Upper lobe of left lung (tissue), 6 donors: ENCODE measurements at regions not wholly inside any gene's neighbourhood (a gene's known extent, or its start where the extent isn't known, plus 50 kb on each side); places are given as distances from the start of the nearest gene placed in this dataset.

ENCODE experiments used
- ATAC-seq, 2 donors: fragments of 200-7000 bp; cut with Tn5 transposase; one replicate each; pipeline ENCODE4 v1.9.1; 2022; ENCODE audit warnings: mild to moderate bottlenecking in 2 of 2, moderate library complexity in 2 of 2; ENCODE audit not compliant: low FRiP score in 2 of 2
- DNase-seq, 2 donors: peaks; one replicate each; pipeline ENCODE4 v3.0.0-alpha.2; 2019 to 2020
- H3K27ac ChIP-seq, 4 donors: fragments of 200-600 bp; sonication (generic); one replicate each; pipeline ENCODE4 v1.5.1; 2016 to 2019
- H3K27me3 ChIP-seq, 4 donors: fragments of 200-600 bp; sonication (generic); one replicate each; pipeline ENCODE4 v1.5.1; 2017 to 2019
- H3K36me3 ChIP-seq, 4 donors: fragments of 200-600 bp; sonication (generic); one replicate each; pipeline ENCODE4 v1.5.1; 2016 to 2019
- H3K4me1 ChIP-seq, 4 donors: fragments of 200-600 bp; sonication (generic); one replicate each; pipeline ENCODE4 v1.5.1; 2018 to 2019
- H3K4me3 ChIP-seq, 4 donors: fragments of 200-600 bp; sonication (generic); one replicate each; pipeline ENCODE4 v1.5.1; 2017 to 2019; ENCODE audit warnings: mild to moderate bottlenecking in 2 of 4, moderate library complexity in 1 of 4
- H3K9me3 ChIP-seq, 4 donors: fragments of 200-600 bp; sonication (generic); one replicate each; pipeline ENCODE4 v1.5.1; 2018 to 2019
- EP300 ChIP-seq, 4 donors: sonication (generic); formaldehyde crosslinking; IDR thresholded peaks; one replicate each; pipeline ENCODE4 v1.5.1; 2017; ENCODE audit warnings: antibody characterized with exemption in 4 of 4, control low read depth in 2 of 4
- POLR2A ChIP-seq, 4 donors: fragments of 450-650 bp; IDR thresholded peaks; one replicate each; pipeline ENCODE4 v1.5.1; 2016 to 2017; ENCODE audit warnings: antibody characterized with exemption in 4 of 4, mild to moderate bottlenecking in 2 of 4
- POLR2AphosphoS5 ChIP-seq, 2 donors: sonication (generic); formaldehyde crosslinking; IDR thresholded peaks; one replicate each; pipeline ENCODE4 v1.5.1; 2017; ENCODE audit warnings: antibody characterized with exemption in 2 of 2
- WGBS, 2 donors: methylation state at CpG; one replicate each; pipeline ENCODE4 v1.1.5; 2017 to 2018; 5-methylcytosine and 5-hydroxymethylcytosine counted together
- TF ChIP-seq, protein P1 (sequence below), 6 experiments: fragments of 450-650 bp in 4 of 6; fragments of 200-600 bp in 2 of 6; sonication (generic) in 2 of 6; IDR thresholded peaks; one replicate each; pipeline ENCODE4 v1.5.1; 2016 to 2019; ENCODE audit warnings: antibody characterized with exemption in 6 of 6
- donor health status: DM: no; HTN: no; CAD: no; lungs with moderate emphysema.
- donor health status: DM: no; HTN: yes; CAD: no; lungs with severe emphysema.

GRCh38 chr2:234419726-234420125, 77.2 kb downstream of the ARL4C start:
- Histone ChIP-seq H3K4me3 (no peak overlapping the region), H3K27me3 (no peaks in the 10 kb centered on the region), H3K36me3 (no peaks in the 10 kb centered on the region), H3K27ac (no peak overlapping the region), H3K4me1 (peaks cover 0 to 10% (median 2%) of the 10 kb centered on the region in 4 donors), H3K9me3 (no peaks in the 10 kb centered on the region)
- no peak for ATAC-seq
- TF ChIP-seq POLR2AphosphoS5 (IDR thresholded peaks at IDR 0.05) (no peak), EP300 (IDR thresholded peaks at IDR 0.05) (no peak), POLR2A (IDR thresholded peaks at IDR 0.05) (no peak)
- TF ChIP-seq, protein P1, sequence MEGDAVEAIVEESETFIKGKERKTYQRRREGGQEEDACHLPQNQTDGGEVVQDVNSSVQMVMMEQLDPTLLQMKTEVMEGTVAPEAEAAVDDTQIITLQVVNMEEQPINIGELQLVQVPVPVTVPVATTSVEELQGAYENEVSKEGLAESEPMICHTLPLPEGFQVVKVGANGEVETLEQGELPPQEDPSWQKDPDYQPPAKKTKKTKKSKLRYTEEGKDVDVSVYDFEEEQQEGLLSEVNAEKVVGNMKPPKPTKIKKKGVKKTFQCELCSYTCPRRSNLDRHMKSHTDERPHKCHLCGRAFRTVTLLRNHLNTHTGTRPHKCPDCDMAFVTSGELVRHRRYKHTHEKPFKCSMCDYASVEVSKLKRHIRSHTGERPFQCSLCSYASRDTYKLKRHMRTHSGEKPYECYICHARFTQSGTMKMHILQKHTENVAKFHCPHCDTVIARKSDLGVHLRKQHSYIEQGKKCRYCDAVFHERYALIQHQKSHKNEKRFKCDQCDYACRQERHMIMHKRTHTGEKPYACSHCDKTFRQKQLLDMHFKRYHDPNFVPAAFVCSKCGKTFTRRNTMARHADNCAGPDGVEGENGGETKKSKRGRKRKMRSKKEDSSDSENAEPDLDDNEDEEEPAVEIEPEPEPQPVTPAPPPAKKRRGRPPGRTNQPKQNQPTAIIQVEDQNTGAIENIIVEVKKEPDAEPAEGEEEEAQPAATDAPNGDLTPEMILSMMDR (IDR thresholded peaks at IDR 0.05): no peak
- WGBS, 2 donors: 86 to 87% methylated on average over 5 of the region's 5 CpGs
- no peak for DNase-seq

DNA sequence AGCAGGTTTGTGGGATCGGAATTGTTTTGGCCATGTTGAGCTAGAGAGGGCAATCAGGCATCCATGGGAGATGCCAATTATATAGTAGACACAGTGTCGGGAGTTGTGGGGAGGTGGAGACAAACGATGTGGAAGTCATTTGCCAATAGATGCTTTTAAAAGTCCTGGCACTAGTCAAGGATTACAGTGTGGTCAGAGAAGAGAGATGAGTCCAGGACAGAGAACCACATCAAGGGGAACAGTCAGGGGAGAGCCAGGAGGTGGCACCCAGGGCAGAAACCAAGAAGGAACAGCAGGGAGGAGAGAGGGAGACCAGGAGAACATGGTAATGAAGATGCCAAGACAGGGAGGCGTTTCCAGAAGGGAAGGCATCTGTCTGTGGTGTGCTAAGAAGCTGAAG, 81.2 kb downstream of the ARL4C start:
- Histone ChIP-seq H3K4me1 (no peaks in the 10 kb centered on the region), H3K27me3 (no peaks in the 10 kb centered on the region), H3K4me3 (no peak overlapping the region), H3K27ac (no peak overlapping the region), H3K9me3 (no peaks in the 10 kb centered on the region), H3K36me3 (no peaks in the 10 kb centered on the region)
- ATAC-seq (no peak), DNase-seq (no peak)
- 85 to 90% methylated on average over 4 of the region's 4 CpGs for WGBS, 2 donors
- TF ChIP-seq POLR2A (IDR thresholded peaks at IDR 0.05): no peak
- no peak for TF ChIP-seq POLR2AphosphoS5 (IDR thresholded peaks at IDR 0.05)
- TF ChIP-seq EP300 (IDR thresholded peaks at IDR 0.05): no peak
- TF ChIP-seq, protein P1 (IDR thresholded peaks at IDR 0.05): no peak

- no peak overlapping the region for H3K27ac ChIP-seq
- no peak overlapping the region for H3K4me3 ChIP-seq
- TF ChIP-seq, protein P1 (IDR thresholded peaks at IDR 0.05): no peak
- TF ChIP-seq EP300 (IDR thresholded peaks at IDR 0.05) (no peak), POLR2AphosphoS5 (IDR thresholded peaks at IDR 0.05) (no peak), POLR2A (IDR thresholded peaks at IDR 0.05) (no peak)
- H3K36me3 ChIP-seq: no peaks in the 10 kb centered on the region
- no peaks in the 10 kb centered on the region for H3K9me3 ChIP-seq
- ATAC-seq (no peak), DNase-seq (no peak)
- no peaks in the 10 kb centered on the region for H3K4me1 ChIP-seq
- WGBS, 2 donors: 79% methylated on average over 6 of the region's 6 CpGs
- no peaks in the 10 kb centered on the region for H3K27me3 ChIP-seq
These were observed 82.3 kb downstream of the ARL4C start for GRCh38 chr2:234414596-234414995.

DNA sequence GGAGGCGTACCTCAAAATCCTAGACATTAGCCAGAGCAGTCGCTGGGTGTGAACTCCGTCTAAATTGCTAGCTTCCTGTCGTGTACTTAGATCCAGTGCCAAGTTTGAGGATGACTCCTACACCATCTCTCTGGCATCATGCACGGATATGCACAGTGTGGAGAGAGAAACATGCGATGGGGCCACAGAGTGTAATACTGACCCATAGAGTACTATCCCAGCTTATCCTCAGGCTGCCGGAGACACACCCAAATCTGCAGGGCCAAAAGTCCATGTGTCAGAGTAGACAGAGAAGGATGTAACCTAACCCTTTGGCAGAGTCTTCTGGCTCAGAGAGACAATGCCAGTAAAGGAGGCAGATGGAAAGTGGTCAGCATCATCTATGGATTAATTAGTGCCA, 84.2 kb downstream of the ARL4C start:
- WGBS, 2 donors: 61 to 80% methylated on average over 5 to 7 of the region's 7 CpGs
- no peak overlapping the region for H3K27ac ChIP-seq
- no peak overlapping the region for H3K4me3 ChIP-seq
- peak; percentile 62 to 94 for ATAC-seq
- H3K27me3 ChIP-seq: no peaks in the 10 kb centered on the region
- no peaks in the 10 kb centered on the region for H3K4me1 ChIP-seq
- no peak for DNase-seq
- TF ChIP-seq POLR2A (IDR thresholded peaks at IDR 0.05): no peak
- no peak for TF ChIP-seq EP300 (IDR thresholded peaks at IDR 0.05)
- no peak for TF ChIP-seq POLR2AphosphoS5 (IDR thresholded peaks at IDR 0.05)
- TF ChIP-seq, protein P1 (IDR thresholded peaks at IDR 0.05): no peak
- H3K36me3 ChIP-seq: no peaks in the 10 kb centered on the region
- no peaks in the 10 kb centered on the region for H3K9me3 ChIP-seq

DNA sequence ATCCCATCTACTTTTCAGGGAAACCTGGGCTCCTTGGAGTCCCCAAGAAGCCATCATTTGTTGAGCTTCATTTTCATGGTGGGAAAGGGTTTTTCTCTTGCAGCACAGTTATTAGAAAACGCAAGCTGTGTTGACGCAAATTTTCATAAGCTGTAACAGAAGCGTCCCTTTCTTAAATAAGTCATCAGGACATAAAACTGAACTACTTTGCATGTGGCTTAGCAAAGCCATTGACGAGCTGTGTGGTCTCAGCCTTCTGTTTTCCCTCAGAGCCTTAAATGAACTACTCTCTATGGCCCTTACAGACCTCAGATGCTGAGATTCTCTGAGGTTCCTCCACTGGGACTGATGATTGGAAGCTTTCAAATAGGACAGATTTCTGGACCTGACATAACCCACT, 85.1 kb downstream of the ARL4C start:
- no peaks in the 10 kb centered on the region for H3K9me3 ChIP-seq
- H3K36me3 ChIP-seq: no peaks in the 10 kb centered on the region
- H3K4me3 ChIP-seq: no peak overlapping the region
- DNase-seq (no peak), ATAC-seq (no peak)
- 91 to 93% methylated on average over 4 of the region's 4 CpGs for WGBS, 2 donors
- H3K27me3 ChIP-seq: no peaks in the 10 kb centered on the region
- H3K27ac ChIP-seq: no peak overlapping the region
- TF ChIP-seq POLR2A (IDR thresholded peaks at IDR 0.05) (no peak), POLR2AphosphoS5 (IDR thresholded peaks at IDR 0.05) (no peak), EP300 (IDR thresholded peaks at IDR 0.05) (no peak)
- TF ChIP-seq, protein P1 (IDR thresholded peaks at IDR 0.05): no peak
- H3K4me1 ChIP-seq: no peaks in the 10 kb centered on the region
